GM12891 (cell line): ENCODE measurements at regions not wholly inside any gene's neighbourhood (a gene's known extent, or its start where the extent isn't known, plus 50 kb on each side); places are given as distances from the start of the nearest gene placed in this dataset.

Source experiments
- PAX5 ChIP-seq: IDR thresholded peaks from 2 replicates; pipeline ENCODE4 v1.6.1; 2011; ENCODE audit warnings: low read length, moderate library complexity, mild to moderate bottlenecking; ENCODE audit not compliant: insufficient read depth, severe bottlenecking
- POLR2A ChIP-seq: IDR thresholded peaks from 2 replicates; pipeline ENCODE4 v1.6.1; 2011; ENCODE audit warnings: low read depth, low read length, control low read depth
- POLR2AphosphoS5 ChIP-seq: IDR thresholded peaks from 2 replicates; pipeline ENCODE4 v1.6.1; 2011; ENCODE audit warnings: low read depth, low read length, control low read depth
- POU2F2 ChIP-seq: IDR thresholded peaks from 2 replicates; pipeline ENCODE4 v1.6.1; 2011; ENCODE audit warnings: low read depth, mild to moderate bottlenecking, control low read depth, low read length, moderate library complexity
- SPI1 ChIP-seq: IDR thresholded peaks from 2 replicates; pipeline ENCODE4 v1.6.1; 2011; ENCODE audit warnings: low read depth, low read length, control low read depth
- TAF1 ChIP-seq: IDR thresholded peaks from 2 replicates; pipeline ENCODE4 v1.6.1; 2011; ENCODE audit warnings: low read depth, low read length, control low read depth

GRCh38 chr16:51831595-51832367, 680.7 kb upstream of the SALL1 start:
- TF ChIP-seq POLR2AphosphoS5 (no peak), POLR2A (no peak), SPI1 (no peak), TAF1 (no peak), PAX5 (no peak), POU2F2 (no peak)
